ENCODE measurements at regions not wholly inside any gene's neighbourhood (a gene's known extent, or its start where the extent isn't known, plus 50 kb on each side); places are given as distances from the start of the nearest gene placed in this dataset.

DNA sequence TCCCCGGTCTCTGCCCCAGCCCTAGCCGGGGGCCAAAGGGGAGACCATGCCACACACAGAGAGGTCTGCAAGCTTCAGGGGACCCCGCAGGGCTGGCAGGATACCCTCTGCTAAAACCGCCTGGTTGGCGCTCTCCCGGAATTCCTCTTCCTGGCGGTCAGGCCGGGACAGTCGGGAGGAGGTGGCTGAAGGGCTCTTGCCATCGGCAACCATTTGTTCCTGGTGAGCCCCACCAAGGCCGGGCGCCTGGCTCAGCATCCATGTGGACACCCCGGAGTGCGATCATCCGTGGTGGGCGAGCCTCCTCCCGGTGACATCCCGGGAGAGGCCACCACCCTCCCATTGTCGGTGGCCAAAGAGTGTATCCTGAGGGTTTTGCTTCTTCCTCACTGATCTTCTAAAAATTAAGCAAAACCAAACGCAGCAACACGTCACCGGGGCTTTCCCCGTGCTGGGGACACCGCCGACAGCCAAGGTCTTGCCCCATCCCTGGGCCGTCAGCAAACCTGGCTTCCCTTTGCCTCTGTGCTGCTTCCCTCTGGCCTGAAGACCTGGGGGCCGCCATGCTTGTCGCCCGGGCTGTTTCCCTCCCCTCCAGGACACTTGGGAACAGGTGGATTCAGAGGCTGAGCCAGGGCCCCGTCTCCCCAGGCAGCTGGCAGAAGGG, 59.1 kb upstream of the TTC34 start:
- no peak overlapping the region for H2BK20ac ChIP-seq (ENCODE audit: low read depth, low read length)
- H4K5ac ChIP-seq (ENCODE audit: low read depth, low read length) = no peak overlapping the region
- H3K27me3 ChIP-seq (ENCODE audit: control insufficient read depth, insufficient read depth, low read length) = no peaks in the 10 kb centered on the region
- H2AFZ ChIP-seq (replicated peaks; ENCODE audit: low read length, poor library complexity) = no peak overlapping the region
- no peak overlapping the region for H3K4me2 ChIP-seq (ENCODE audit: low read depth, low read length)
- H3K14ac ChIP-seq (replicated peaks; ENCODE audit: low read depth, low read length) = no peak overlapping the region
- H3K4me3 ChIP-seq (ENCODE audit: insufficient read depth, low read depth, low read length) = no peak overlapping the region
- no TSS peak for BruUV-seq (replicated peaks)
- CTCF ChIA-PET = no interaction called here
- no peak overlapping the region for H2AK5ac ChIP-seq (ENCODE audit: low read depth, low read length)
- H3K18ac ChIP-seq (ENCODE audit: low read depth, low read length) = no peak overlapping the region
- no peaks in the 10 kb centered on the region for H3K79me1 ChIP-seq (ENCODE audit: low read depth in 1 of 2, low read length in 2 of 2)
- peaks cover 66% of the 10 kb centered on the region for H3K9me3 ChIP-seq (ENCODE audit: control insufficient read depth, insufficient read depth, low read length)
- H3K4ac ChIP-seq (ENCODE audit: low read depth, low read length) = no peak overlapping the region
- no peak overlapping the region for H4K91ac ChIP-seq (ENCODE audit: insufficient read depth, low read depth, low read length)
- TF ChIP-seq, protein P1, sequence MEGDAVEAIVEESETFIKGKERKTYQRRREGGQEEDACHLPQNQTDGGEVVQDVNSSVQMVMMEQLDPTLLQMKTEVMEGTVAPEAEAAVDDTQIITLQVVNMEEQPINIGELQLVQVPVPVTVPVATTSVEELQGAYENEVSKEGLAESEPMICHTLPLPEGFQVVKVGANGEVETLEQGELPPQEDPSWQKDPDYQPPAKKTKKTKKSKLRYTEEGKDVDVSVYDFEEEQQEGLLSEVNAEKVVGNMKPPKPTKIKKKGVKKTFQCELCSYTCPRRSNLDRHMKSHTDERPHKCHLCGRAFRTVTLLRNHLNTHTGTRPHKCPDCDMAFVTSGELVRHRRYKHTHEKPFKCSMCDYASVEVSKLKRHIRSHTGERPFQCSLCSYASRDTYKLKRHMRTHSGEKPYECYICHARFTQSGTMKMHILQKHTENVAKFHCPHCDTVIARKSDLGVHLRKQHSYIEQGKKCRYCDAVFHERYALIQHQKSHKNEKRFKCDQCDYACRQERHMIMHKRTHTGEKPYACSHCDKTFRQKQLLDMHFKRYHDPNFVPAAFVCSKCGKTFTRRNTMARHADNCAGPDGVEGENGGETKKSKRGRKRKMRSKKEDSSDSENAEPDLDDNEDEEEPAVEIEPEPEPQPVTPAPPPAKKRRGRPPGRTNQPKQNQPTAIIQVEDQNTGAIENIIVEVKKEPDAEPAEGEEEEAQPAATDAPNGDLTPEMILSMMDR (conservative IDR thresholded peaks at IDR 0.05; ENCODE audit: low read depth, low read length) = no peak
- TF ChIP-seq FOS (IDR thresholded peaks at IDR 0.05; ENCODE audit: low read depth, low read length) (no peak), SMC3 (IDR thresholded peaks at IDR 0.05; ENCODE audit: low read depth, low read length) (no peak), BHLHE40 (IDR thresholded peaks at IDR 0.05; ENCODE audit: low read depth, low read length) (no peak), CEBPB (IDR thresholded peaks at IDR 0.05; ENCODE audit: low read depth, low read length) (no peak), RFX5 (IDR thresholded peaks at IDR 0.05; ENCODE audit: low read depth, low read length) (no peak), RCOR1 (IDR thresholded peaks at IDR 0.05; ENCODE audit: insufficient replicate concordance, low read length) (no peak), CHD1 (IDR thresholded peaks at IDR 0.05; ENCODE audit: low read depth, low read length) (no peak), MAFK (IDR thresholded peaks at IDR 0.05; ENCODE audit: low read depth, low read length) (no peak), POLR2A (IDR thresholded peaks at IDR 0.05; ENCODE audit: low read depth, low read length) (no peak)
- TF ChIP-seq, protein P2, sequence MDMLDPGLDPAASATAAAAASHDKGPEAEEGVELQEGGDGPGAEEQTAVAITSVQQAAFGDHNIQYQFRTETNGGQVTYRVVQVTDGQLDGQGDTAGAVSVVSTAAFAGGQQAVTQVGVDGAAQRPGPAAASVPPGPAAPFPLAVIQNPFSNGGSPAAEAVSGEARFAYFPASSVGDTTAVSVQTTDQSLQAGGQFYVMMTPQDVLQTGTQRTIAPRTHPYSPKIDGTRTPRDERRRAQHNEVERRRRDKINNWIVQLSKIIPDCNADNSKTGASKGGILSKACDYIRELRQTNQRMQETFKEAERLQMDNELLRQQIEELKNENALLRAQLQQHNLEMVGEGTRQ (IDR thresholded peaks at IDR 0.05; ENCODE audit: low read depth, low read length) = no peak
- H2BK5ac ChIP-seq (ENCODE audit: low read depth, low read length, poor library complexity, severe bottlenecking) = no peak overlapping the region
- no peaks in the 10 kb centered on the region for H3K36me3 ChIP-seq (ENCODE audit: control insufficient read depth, insufficient read depth, low read length)
- DNase-seq (no peak), ATAC-seq (ENCODE audit: low read depth) (no peak)
- no peak overlapping the region for H3K23ac ChIP-seq (ENCODE audit: low read depth, low read length)
- H3K9me1 ChIP-seq (ENCODE audit: insufficient read depth, low read length) = no peaks in the 10 kb centered on the region
- 74% methylated on average over 15 of the region's 30 CpGs; no CpG with 5 or more reads in 1 of the 2 experiments for WGBS, 2 experiments (ENCODE audit: extremely low coverage in 2 of 2, insufficient read length in 1 of 2)
- H3K9ac ChIP-seq (ENCODE audit: low read depth, low read length) = no peak overlapping the region
- no peaks in the 10 kb centered on the region for H3K4me1 ChIP-seq (ENCODE audit: control insufficient read depth, insufficient read depth, low read length)
- in situ Hi-C loops (cut with MboI; ENCODE audit: low sequenced_read_pairs) = no loop called here
- no peaks in the 10 kb centered on the region for H4K20me1 ChIP-seq (ENCODE audit: insufficient read depth, low read length)
- no peak overlapping the region for H2AK9ac ChIP-seq (replicated peaks; ENCODE audit: low read depth, low read length, poor library complexity)
- no peak overlapping the region for H2BK120ac ChIP-seq (ENCODE audit: low read depth, low read length)
- intact Hi-C loops (cut with micrococcal nuclease) = no loop called here
- no peak overlapping the region for H3K56ac ChIP-seq (ENCODE audit: extremely low read depth, insufficient read depth, low read length)
- H3K27ac ChIP-seq (ENCODE audit: insufficient read depth, low read length) = no peak overlapping the region
- no peak overlapping the region for H4K8ac ChIP-seq (ENCODE audit: low read depth in 2 of 2, low read length in 2 of 2)
- dilution Hi-C loops (cut with HindIII; ENCODE audit: low sequenced_read_pairs, unreplicated experiment) = no loop called here
- POLR2A ChIA-PET (ENCODE audit: unreplicated experiment) = no interaction called here
- H2BK15ac ChIP-seq (ENCODE audit: low read depth, low read length) = no peak overlapping the region

All from IMR-90 (cell line).